Peyer's patch (tissue), 4 donors: ENCODE measurements at regions not wholly inside any gene's neighbourhood (a gene's known extent, or its start where the extent isn't known, plus 50 kb on each side); places are given as distances from the start of the nearest gene placed in this dataset.

Source experiments
- POLR2A ChIP-seq, 2 donors: fragments of 450-650 bp; IDR thresholded peaks; one replicate each; pipeline ENCODE4 v1.5.1; 2017; ENCODE audit warnings: antibody characterized with exemption in 2 of 2, mild to moderate bottlenecking in 2 of 2, moderate library complexity in 2 of 2
- TF ChIP-seq, protein P1 (sequence below), 6 experiments: fragments of 450-650 bp in 4 of 6; fragments of 200-600 bp in 2 of 6; sonication (generic) in 1 of 6; IDR thresholded peaks; one replicate each; pipeline ENCODE4 v1.5.1; 2017 to 2019; ENCODE audit warnings: antibody characterized with exemption in 6 of 6, mild to moderate bottlenecking in 3 of 6, moderate library complexity in 1 of 6

GRCh38 chr22:49503896-49504521, 323.7 kb downstream of the BRD1 start:
- TF ChIP-seq, protein P1, sequence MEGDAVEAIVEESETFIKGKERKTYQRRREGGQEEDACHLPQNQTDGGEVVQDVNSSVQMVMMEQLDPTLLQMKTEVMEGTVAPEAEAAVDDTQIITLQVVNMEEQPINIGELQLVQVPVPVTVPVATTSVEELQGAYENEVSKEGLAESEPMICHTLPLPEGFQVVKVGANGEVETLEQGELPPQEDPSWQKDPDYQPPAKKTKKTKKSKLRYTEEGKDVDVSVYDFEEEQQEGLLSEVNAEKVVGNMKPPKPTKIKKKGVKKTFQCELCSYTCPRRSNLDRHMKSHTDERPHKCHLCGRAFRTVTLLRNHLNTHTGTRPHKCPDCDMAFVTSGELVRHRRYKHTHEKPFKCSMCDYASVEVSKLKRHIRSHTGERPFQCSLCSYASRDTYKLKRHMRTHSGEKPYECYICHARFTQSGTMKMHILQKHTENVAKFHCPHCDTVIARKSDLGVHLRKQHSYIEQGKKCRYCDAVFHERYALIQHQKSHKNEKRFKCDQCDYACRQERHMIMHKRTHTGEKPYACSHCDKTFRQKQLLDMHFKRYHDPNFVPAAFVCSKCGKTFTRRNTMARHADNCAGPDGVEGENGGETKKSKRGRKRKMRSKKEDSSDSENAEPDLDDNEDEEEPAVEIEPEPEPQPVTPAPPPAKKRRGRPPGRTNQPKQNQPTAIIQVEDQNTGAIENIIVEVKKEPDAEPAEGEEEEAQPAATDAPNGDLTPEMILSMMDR (IDR thresholded peaks at IDR 0.05): no peak
- no peak for TF ChIP-seq POLR2A (IDR thresholded peaks at IDR 0.05)
